Stimulated activated naive CD8-positive, alpha-beta T cell treated with anti-CD3 and anti-CD28 coated beads, Interleukin-15, Interleukin-2, amounts not matched to agents 100 U/mL and 50 U/mL, for 24 hours (primary cell): ENCODE measurements at regions not wholly inside any gene's neighbourhood (a gene's known extent, or its start where the extent isn't known, plus 50 kb on each side); places are given as distances from the start of the nearest gene placed in this dataset.

ENCODE experiments used
- ATAC-seq: fragments of 150-1000 bp; cut with Tn5 transposase; one replicate; pipeline ENCODE4 v1.10.0; 2021
- DNase-seq: peaks from one replicate; pipeline ENCODE4 v3.0.0; 2021

DNA sequence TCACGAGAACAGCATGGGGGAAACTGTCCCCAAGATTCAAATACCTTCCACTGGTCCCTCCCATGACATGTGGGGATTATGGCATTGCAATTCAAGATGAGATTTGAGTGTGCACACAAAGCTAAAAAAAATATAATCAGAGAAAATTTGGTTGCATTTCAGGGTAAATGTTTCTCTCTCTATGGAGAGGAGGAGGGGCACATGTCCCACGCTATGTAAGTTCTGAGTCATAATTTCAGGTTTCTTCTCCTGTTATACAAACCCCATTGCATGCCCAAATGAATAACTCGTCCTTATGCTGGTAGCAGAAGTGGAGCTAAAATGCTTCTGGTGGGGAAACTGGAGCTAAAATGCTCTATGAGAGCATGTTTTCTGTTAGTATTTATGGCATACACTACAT, 209.7 kb upstream of the DCBLD2 start:
- ATAC-seq = no peak
- no peak for DNase-seq

DNA sequence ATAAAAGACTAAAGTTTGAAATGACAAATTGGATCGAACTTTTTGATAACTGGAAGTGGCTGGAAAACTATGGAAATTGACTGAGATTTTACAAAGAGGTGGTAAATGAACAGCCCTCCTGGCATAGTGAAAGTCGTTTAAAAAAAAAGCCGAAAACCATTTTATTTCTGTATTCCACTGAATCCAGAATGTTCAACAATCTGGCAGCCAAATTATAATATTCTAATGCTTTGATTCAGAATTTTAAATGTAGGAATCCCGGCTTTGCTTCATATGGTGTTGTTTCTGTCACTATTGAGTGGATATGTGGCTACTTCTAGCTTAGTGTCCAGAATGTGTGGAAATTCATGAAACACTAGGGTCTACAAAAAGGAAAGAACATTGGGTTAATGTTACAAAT, 208.9 kb upstream of the DCBLD2 start:
- no peak for ATAC-seq
- no peak for DNase-seq

DNA sequence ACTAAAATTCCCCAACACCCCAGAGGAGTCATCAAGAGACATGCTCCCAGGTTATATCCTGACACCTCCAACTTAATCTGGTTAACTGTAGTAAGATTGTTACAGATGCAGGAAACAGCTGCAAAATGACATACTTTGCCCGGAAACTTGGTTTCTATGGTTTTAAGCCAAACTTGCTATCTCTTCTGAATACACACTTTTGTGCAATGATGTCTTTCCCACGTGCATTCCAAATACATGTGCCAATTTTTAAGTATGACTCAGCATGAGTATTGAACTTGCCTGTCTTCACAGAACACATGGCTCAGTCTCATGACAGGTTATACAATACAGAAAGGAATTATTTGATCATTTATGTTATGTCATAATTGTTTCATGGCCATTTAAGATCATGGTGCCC, 207.0 kb upstream of the DCBLD2 start:
- no peak for DNase-seq
- no peak for ATAC-seq

DNA sequence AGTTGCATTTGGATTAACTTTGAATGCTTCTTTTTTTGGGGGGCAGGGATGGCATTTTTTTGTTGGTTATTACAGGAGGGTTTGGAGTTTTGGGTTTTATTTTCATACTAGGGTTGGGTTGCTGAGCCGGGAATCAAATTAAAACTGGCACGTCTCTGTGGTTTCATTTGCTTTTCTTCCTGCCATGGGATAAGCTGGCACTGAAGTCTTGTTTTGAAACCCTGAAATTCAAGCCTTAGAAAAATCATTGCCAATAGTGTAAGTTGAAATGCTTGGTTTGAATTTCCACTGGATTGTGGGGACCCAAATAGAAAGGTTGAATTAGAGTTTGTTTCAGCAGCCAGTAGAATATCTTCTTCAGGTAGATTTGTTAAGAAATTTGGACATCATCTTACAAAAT, 193.1 kb upstream of the DCBLD2 start:
- no peak for ATAC-seq
- no peak for DNase-seq

DNA sequence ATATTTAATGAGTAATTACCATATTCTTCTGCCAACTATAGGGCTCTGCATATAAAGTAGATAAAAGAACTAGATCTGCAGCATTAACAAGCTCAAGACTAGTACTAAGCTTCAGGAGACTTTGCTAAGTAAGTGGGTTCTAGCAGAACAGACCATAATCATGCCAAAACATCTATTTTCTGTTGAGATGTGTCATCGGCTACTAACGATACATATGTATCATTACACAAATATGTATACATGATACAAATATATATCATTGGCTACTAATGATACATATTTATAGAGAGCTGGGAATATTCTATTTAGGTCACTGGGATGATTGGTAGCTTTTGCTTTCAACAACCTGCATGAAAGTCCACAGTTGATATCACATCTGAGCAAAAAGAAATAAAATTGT, 185.8 kb upstream of the DCBLD2 start:
- ATAC-seq = no peak
- no peak for DNase-seq

DNA sequence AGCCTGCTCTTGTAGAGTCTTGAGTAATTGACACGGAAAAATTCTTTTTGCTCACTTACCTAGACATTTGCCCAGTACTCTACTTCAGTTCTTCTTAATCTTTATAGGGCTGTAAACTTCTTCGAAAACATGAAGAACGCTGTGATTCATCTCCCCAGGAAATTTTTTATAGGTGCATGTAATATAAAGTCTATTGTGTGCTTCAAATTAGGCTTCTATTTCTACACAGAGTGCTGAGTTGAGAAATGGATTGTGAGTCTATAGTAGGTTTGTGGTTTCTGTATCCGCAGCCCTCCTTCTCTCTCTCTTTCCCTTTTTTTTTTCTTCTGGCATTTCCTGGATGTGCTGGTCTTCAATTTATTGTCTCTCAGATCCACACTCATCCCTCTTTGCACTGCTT, 183.3 kb upstream of the DCBLD2 start:
- ATAC-seq (no peak), DNase-seq (no peak)

DNA sequence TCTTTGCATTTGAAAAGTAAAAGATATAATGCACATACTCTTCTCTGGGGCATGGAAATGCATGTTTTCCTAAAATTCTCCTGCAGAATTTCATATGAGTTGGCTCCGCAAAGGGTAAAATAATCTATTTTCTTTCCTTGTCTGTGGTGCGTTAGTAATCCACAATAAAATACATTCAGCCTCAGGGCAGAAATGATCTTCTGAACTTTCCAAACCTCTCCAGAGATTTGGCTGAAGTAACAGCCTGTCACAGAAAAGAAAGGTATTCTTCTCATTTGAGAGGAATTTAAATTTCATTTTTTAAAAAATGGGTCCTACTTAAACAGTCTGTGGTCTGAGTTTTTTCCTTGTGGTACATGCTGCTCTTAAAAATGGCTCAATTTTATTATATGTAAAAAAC, 182.7 kb upstream of the DCBLD2 start:
- no peak for DNase-seq
- no peak for ATAC-seq

DNA sequence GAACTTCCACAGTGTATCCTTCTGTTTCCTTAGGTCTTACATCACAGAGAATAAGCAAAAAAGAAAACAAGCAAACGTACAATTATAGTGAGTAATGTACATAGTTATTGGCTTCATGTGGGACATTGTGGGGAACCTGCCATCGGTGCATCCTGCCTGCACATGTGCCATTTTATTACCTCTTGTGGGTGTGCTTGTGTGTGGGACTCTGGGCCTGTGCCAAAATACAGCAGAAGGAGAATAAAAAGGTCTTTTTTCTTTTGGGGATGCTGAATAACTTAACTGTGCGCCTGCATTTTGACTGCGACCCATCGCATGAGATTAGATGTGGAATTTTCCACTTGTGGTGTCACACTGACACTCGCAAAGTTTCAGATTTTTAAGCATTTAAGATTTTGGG, 169.6 kb upstream of the DCBLD2 start:
- DNase-seq = no peak
- no peak for ATAC-seq

DNA sequence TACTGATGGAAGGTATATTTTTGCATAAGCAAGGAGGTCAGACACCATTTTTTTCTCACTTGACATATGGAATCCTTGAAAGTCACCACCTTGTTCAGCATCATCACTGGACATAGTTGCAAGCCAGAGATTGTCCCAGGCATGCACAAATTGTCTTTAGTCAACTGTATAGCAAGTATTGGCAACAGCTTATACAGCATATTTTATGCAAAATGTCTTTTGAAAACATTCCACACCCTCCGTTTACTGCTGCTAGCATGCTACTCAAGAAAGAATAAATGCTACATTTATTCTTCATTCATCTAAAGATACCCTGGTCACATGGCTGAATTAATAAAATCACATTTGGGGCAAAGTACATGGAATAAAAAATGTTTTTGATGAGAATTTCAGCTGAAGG, 168.5 kb upstream of the DCBLD2 start:
- DNase-seq (no peak), ATAC-seq (no peak)

DNA sequence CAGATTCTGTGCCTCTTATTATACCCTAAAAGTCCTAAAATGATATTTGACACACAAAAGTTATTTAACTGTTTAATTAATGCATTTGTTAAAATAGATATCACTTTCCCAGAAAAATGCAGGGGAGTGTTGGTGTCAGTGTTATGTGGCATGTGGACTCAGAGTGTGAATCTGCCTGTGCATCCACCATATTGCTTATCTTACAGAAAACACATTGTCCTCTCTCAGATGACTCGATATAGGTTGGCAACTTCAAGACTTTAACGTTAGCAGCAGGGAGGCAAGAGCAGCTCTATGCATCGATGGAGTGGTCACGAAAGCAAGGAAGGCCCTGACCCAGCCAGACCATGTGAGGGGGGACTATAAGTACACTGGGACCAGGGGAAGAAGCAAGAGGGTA, 165.4 kb upstream of the DCBLD2 start:
- ATAC-seq (no peak), DNase-seq (no peak)

DNA sequence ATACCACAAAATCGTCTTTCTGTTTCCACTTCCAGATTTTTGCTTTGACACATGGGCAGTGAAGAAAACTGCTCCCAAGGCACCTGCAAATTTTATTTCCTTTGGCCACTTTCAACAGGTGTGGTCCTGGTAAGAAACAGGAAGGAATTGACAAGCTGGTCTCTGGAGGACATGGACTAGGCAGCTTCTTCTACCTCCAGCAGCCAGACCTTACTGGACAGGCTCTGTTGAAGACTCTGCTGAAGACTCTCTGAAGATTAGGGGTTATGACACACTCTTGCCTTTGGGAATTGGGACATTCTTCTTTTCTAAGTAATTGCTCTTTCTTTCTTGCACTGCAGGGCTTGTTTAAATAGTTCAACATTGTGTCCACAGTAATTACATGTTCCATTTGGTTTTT, 147.7 kb upstream of the DCBLD2 start:
- no peak for ATAC-seq
- DNase-seq = no peak

DNA sequence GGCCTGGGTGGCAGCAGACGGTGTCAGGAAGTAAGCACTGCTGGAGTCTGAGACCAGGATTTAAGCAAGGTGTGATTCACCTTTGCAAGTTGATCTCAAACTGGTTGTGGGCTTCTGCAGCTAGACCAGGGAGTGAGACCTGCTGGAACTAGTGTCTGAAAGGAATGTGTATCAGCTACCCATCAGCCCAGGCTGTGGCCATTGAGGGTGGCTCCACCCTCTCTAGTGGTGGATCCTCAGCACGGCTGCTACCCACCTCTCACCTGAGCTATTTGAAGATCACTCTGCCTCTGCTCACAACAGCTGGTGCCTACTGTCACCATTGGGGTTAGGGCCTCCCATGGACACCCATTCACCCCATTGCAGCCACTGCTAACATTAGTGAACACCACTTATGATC, 140.3 kb upstream of the DCBLD2 start:
- no peak for ATAC-seq
- DNase-seq = no peak

DNA sequence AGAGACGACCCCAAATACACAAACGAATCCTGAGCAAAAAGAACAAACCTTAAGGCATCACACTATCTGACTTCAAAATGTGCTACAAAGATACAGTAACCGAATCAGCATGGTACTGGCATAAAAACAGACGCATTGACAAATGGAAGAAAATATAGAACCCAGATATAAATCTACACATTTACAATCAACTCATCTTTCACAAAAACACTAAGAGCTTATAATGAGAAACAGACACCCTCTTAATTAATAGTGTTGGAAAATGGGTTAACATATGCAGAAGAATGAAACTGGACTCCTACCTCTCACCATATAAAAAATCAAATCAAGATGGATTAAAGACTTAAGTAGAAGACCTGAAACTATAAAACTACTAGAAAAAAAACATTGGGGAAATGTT, 130.3 kb upstream of the DCBLD2 start:
- DNase-seq = no peak
- no peak for ATAC-seq

DNA sequence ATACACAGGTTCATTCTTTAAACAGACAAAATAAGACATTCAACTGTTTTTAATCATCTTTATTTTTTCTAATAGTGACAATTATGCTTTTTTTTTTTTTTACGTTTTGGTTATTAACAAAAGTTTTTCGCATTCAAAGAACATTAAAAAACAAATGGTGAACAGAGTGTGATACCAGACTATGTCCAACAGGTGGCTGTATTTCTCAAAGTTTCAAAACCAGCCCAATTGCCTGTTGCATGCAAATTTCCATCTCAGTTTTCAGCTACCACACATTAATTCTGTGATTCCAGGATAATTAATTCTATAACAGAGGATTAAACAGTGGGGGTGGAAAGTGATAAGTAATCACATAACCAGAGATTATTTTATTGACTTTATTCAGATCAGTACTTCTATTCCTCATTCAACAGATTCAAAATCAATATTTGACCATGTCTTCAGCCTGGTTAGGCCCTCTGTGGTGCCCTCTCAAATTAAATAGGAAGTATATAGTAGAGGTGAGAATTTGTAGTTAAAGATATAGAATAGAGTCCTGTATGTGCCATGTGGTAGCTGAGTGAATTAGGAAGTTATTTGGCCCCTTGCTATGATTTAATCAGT, 122.2 kb upstream of the DCBLD2 start:
- ATAC-seq = no peak
- DNase-seq = no peak

DNA sequence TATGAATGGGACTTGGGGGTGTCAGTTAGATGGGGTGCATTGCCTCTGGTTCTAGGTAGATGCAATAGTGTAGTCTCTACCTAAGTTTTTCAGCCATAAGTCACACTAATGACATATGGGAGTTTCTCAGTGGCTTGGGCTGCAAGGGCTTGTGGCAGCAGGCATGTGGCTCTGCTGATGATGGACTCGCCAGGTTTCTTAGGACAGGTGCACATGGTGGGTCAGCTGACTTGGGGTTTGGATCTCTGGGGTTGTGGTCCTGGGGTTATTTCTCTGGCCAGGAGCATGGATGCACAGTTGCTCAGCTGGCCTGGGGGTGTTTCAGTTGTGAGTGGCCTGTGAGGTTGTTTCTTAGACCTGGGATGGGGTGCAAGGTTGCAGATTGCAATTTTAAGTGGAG, 120.0 kb upstream of the DCBLD2 start:
- no peak for ATAC-seq
- DNase-seq = no peak

DNA sequence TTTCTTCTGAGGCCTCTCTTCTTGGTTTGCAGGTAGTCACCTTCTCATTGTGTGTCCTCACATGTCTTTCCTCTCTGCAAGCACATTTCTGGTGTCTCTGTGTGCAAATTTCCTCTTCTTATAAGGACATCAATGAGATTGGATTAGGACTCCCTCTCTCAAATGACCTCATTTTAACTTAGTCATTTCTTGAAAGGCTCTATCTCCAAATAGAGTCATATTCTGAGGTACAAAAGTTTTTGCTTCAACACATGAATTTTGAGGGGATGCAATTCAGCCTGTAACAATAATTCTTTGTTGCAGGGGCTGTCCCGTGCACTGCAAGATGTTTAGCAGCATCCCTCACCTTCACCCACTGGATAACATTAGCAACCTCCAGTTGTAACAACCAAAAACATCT, 115.0 kb upstream of the DCBLD2 start:
- DNase-seq (no peak), ATAC-seq (no peak)

DNA sequence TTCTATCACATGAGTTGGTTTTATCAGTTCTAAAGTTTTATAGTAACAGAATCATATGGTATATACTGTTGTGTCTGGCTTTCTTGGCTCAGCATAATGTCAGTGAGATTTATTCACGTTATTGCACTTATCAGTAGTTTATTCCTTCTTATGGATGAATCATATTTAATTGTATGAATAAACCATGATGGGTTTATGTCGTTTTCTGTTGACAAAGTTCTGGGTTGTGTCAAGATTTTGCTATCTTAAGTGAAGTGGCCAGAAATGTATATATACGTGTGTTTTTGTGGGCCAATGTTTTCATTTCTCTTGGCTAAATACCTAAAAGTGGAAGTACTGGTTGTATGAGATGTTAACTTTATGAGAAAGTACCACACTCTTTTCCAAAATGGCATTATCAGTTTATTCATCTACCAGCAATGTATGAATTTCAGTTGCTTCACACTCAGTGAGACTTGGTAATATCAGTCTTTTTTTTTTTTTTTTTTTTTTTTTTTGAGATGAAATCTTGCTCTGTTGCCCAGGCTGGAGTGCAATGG, 112.4 kb upstream of the DCBLD2 start:
- ATAC-seq (no peak), DNase-seq (no peak)

DNA sequence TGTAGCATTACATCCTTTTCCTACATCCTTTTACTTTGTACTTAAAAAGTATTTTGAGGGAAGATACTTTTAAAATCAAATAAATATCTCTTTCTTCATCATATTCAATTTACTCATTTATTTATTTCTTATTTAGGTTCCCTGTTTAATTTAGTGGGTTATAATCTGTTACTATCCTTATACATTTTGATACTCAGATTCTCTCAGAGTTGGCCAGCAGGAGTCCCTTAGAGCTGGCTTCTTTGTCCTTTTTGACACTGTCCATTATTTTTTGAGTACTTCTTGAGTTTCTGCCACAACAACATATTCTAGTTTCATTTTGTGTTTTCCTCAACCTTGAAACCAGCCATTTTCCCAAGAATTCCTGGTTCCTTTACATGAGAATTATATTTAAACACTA, 111.6 kb upstream of the DCBLD2 start:
- no peak for DNase-seq

DNA sequence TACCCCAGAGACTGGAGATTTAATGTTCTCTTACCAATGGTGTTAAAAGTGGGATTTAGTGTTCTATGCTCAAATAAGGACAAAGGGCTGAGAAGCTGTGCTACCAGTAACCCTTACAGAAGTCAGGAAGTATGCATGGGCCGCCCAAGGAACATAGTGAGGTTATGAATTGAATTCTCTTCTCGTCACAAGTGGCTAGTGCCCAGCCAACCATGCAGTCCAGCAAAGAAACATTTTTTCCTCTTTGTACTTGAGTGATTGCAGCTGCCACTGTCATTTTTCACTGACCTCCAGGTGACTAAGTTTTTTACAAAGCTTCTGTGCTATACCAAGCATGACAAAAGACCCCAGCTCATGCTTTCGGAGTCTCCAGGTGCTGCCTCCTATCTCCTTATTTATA, 110.6 kb upstream of the DCBLD2 start:
- DNase-seq (no peak), ATAC-seq (no peak)

More for the DNA sequence above, 111.6 kb upstream of the DCBLD2 start:
- ATAC-seq = no peak

DNA sequence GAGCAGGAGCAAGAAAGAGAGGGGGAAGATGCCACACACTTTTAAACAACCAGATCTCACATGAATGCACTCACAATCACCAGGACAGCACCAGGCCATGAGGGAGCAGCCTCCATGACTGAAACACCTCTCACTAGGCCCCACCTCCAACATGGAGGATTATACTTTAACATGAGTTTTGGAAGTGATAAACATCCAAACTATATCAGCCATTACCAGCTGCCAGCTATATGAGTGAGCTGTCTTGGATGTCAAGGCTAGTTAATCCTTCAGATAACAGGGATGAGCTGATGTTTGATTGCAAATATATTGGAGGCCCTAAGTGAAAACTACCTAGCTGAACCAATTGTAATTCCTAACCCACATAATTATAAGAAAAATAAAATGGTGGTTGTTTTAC, 108.4 kb upstream of the DCBLD2 start:
- DNase-seq = no peak
- no peak for ATAC-seq

DNA sequence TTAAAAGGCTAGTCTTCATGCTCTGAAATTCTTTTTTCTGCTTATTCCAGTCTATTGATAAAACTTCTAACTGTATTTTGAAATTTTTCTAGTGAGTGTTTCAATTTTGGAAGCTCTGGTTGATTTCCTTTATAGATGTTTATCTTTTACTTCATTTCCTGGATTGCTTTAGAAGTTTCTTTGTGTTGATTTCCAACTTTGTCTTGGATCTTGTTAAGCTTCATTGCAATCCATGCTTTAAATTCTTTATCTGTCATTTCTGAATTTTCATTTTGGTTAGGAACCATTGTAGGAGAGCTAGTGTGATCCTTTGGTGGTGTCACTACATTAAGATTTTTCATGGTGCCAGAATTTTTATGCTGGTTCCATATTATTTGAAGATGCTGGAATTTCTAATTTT, 105.2 kb upstream of the DCBLD2 start:
- ATAC-seq (no peak), DNase-seq (no peak)

DNA sequence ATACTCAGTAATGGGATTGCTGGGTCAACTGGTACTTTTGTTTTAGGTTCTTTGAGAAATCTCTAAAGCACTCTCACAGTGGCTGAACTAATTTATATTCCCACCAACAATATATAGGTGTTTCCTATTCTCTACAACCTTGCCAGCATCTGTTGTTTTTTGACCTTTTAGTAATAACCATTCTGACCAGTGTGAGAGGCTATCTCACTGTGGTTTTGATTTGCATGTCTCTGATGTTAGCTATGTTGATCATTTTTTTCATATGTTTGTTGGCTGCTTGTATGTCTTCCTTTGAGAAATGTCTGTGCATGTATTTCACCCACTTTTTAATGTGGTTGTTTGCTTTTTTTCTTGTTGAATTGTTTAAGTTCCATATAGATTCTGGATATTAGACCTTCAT, 98.2 kb upstream of the DCBLD2 start:
- ATAC-seq = no peak
- no peak for DNase-seq

DNA sequence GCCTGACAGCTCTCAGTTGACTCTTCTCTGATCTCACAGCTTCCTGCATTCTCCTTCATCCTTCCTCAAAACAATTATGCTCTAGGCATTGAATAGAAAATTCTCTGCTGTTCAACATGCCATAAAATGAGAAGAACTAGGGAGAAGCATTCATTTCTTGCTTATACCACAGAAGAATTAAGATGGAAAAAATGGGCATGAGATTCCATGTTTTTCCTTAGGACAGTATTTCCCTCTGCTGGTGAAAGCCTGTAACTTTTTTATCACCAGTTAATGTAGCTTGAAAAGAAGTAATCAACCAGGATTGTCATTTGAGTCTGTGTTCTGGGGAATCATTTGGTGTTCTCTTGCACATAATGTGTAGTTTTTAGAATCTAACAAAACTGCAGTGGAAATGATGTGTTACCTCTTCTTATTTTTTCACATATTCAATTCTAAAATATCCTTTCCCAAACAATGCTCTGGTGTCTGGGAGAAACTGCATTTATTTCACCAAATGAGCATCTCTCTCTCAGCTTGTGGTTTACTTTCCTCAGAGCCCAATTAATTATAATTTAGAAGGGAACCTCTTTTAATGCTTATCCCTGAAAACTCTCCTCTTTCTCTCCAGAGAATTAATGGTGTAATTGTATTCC, 92.8 kb upstream of the DCBLD2 start:
- ATAC-seq (no peak), DNase-seq (no peak)

DNA sequence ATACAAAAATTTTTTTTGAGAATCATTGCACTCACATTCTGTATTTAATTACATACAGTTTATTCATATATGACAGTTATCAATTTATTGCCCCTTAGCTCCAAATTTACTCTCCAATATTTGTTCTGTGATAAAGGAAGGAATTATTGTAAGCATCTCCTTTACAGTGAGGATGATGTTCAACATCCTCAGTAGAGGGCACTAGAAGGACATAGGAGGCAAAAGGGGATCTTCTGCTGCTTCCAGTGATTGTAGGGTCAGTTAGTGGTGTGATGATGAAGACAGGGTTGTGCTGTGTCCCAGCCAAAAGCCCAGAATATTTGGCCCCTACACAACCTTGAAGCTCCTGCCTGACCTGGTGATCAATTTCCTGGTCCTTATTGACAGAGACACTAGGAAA, 89.9 kb upstream of the DCBLD2 start:
- ATAC-seq = no peak
- no peak for DNase-seq

DNA sequence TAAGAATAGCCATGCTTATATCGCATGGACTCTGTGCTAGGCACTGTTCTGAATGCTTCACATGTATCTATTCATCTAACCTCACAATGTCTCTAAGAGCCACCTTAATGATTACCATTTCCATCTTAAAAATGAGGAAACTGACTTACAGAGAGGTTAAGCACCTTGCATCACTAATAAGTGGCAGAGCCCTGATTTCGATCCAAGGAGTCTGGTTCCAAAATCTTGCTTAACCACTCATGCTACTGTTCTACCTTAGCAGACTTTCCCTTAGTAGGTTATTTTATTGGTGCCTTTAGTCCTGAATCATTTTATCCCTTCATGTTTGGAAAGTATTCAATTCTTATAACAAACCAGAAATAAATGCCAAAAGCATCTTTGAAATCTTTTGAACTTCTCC, 89.2 kb upstream of the DCBLD2 start:
- DNase-seq (no peak), ATAC-seq (no peak)
